IMR-90 (cell line): ENCODE measurements at regions not wholly inside any gene's neighbourhood (a gene's known extent, or its start where the extent isn't known, plus 50 kb on each side); places are given as distances from the start of the nearest gene placed in this dataset.

ENCODE experiments used
- ATAC-seq: fragments of 200-7000 bp; cut with Tn5 transposase; 2 replicates; pipeline ENCODE4 v1.9.1; 2020; ENCODE audit warnings: low read depth, mild to moderate bottlenecking, moderate library complexity
- BruUV-seq: library from RNA; stranded (reverse); fragments of 400-500 nt; replicated peaks from 2 replicates; lab custom pipeline; 2021; lab: Mats Ljungman, UMichigan
- CTCF ChIA-PET: fragments of 300-600 bp; formaldehyde crosslinking; extraction: SDS; loops from one replicate; lab custom pipeline; 2021; ENCODE audit warnings: antibody characterized with exemption; lab: Yijun Ruan, JAX
- POLR2A ChIA-PET: fragments of 300-600 bp; sonication (Branson Sonifier 250); formaldehyde crosslinking; loops from one replicate; lab custom pipeline; 2022; ENCODE audit warnings: antibody characterized with exemption; ENCODE audit not compliant: unreplicated experiment; lab: Charles Lee
- DNase-seq: peaks from one replicate; pipeline ENCODE4 v3.0.0; 2013
- H2AFZ ChIP-seq: replicated peaks from 2 replicates; pipeline ENCODE3; 2013; ENCODE audit warnings: low read length, mild to moderate bottlenecking; ENCODE audit not compliant: poor library complexity
- H2AK5ac ChIP-seq: 2 replicates; pipeline ENCODE4 v1.6.1; 2013; ENCODE audit warnings: low read depth, low read length, inconsistent platforms
- H2AK9ac ChIP-seq: replicated peaks from 2 replicates; pipeline ENCODE3; 2013; ENCODE audit warnings: mild to moderate bottlenecking, low read depth, low read length, moderate library complexity; ENCODE audit not compliant: poor library complexity
- H2BK120ac ChIP-seq: 2 replicates; pipeline ENCODE4 v1.6.1; 2013; ENCODE audit warnings: low read depth, low read length, inconsistent platforms
- H2BK15ac ChIP-seq: 3 replicates; pipeline ENCODE4 v1.6.1; 2013; ENCODE audit warnings: low read depth, low read length, inconsistent platforms
- H2BK20ac ChIP-seq: 2 replicates; pipeline ENCODE4 v1.6.1; 2013; ENCODE audit warnings: low read depth, mild to moderate bottlenecking, inconsistent platforms, low read length, moderate library complexity
- H2BK5ac ChIP-seq: 2 replicates; pipeline ENCODE4 v1.6.1; 2013; ENCODE audit warnings: mild to moderate bottlenecking, low read depth, low read length, inconsistent platforms; ENCODE audit not compliant: poor library complexity, severe bottlenecking
- H3K14ac ChIP-seq: replicated peaks from 2 replicates; pipeline ENCODE4 v1.6.1; 2013; ENCODE audit warnings: low read depth, low read length, inconsistent platforms
- H3K18ac ChIP-seq: 2 replicates; pipeline ENCODE4 v1.6.1; 2013; ENCODE audit warnings: low read depth, low read length, control low read depth
- H3K23ac ChIP-seq: 2 replicates; pipeline ENCODE4 v1.6.1; 2013; ENCODE audit warnings: low read depth, low read length, inconsistent platforms
- H3K27ac ChIP-seq: 2 replicates; pipeline ENCODE4 v1.5.1; 2013; ENCODE audit warnings: mild to moderate bottlenecking, control low read depth, low read length; ENCODE audit not compliant: insufficient read depth
- H3K27me3 ChIP-seq: 2 replicates; pipeline ENCODE4 v1.6.1; 2013; ENCODE audit warnings: low read length; ENCODE audit not compliant: control insufficient read depth, insufficient read depth
- H3K36me3 ChIP-seq: 2 replicates; pipeline ENCODE4 v1.6.1; 2013; ENCODE audit warnings: low read length, mixed read lengths; ENCODE audit not compliant: control insufficient read depth, insufficient read depth
- H3K4ac ChIP-seq: 2 replicates; pipeline ENCODE4 v1.6.1; 2013; ENCODE audit warnings: low read depth, low read length, inconsistent platforms
- H3K4me1 ChIP-seq: 2 replicates; pipeline ENCODE4 v1.6.1; 2013; ENCODE audit warnings: low read length, mixed read lengths; ENCODE audit not compliant: control insufficient read depth, insufficient read depth
- H3K4me2 ChIP-seq: 2 replicates; pipeline ENCODE4 v1.6.1; 2013; ENCODE audit warnings: low read depth, mild to moderate bottlenecking, control low read depth, low read length, moderate library complexity
- H3K4me3 ChIP-seq: 2 replicates; pipeline ENCODE4 v1.5.1; 2013; ENCODE audit warnings: low read depth, mild to moderate bottlenecking, control low read depth, low read length, moderate library complexity; ENCODE audit not compliant: insufficient read depth
- H3K56ac ChIP-seq: 2 replicates; pipeline ENCODE4 v1.6.1; 2013; ENCODE audit warnings: low read length, inconsistent platforms; ENCODE audit not compliant: insufficient read depth; ENCODE audit errors: extremely low read depth
- H3K79me1 ChIP-seq, 2 experiments: 2 replicates each; pipeline ENCODE4 v1.6.1; 2013; ENCODE audit warnings: low read length in 2 of 2, inconsistent platforms in 1 of 2, low read depth in 1 of 2
- H3K9ac ChIP-seq: 2 replicates; pipeline ENCODE4 v1.6.1; 2013; ENCODE audit warnings: low read depth, low read length, control low read depth
- H3K9me1 ChIP-seq: 2 replicates; pipeline ENCODE4 v1.6.1; 2013; ENCODE audit warnings: low read length, inconsistent platforms; ENCODE audit not compliant: insufficient read depth
- H3K9me3 ChIP-seq: 2 replicates; pipeline ENCODE4 v1.6.1; 2013; ENCODE audit warnings: low read length; ENCODE audit not compliant: control insufficient read depth, insufficient read depth
- H4K20me1 ChIP-seq: 2 replicates; pipeline ENCODE4 v1.6.1; 2013; ENCODE audit warnings: low read length, inconsistent platforms; ENCODE audit not compliant: insufficient read depth
- H4K5ac ChIP-seq: 2 replicates; pipeline ENCODE4 v1.6.1; 2013; ENCODE audit warnings: mild to moderate bottlenecking, low read depth, low read length, control low read depth
- H4K8ac ChIP-seq, 2 experiments: 2 replicates each; pipeline ENCODE4 v1.6.1; 2013; ENCODE audit warnings: low read depth in 2 of 2, low read length in 2 of 2, control low read depth in 1 of 2, inconsistent platforms in 1 of 2
- H4K91ac ChIP-seq: 2 replicates; pipeline ENCODE4 v1.6.1; 2013; ENCODE audit warnings: low read depth, low read length, inconsistent platforms; ENCODE audit not compliant: insufficient read depth
- ELK1 ChIP-seq: fragments of 150-350 bp; IDR thresholded peaks from 2 replicates; pipeline ENCODE4 v1.6.1; 2016; ENCODE audit warnings: low read depth, mild to moderate bottlenecking, low read length, moderate library complexity, borderline replicate concordance
- MAFK ChIP-seq: IDR thresholded peaks from 2 replicates; pipeline ENCODE4 v1.6.1; 2012; ENCODE audit warnings: low read depth, low read length, improper control_type of control experiment
- WGBS, 2 experiments: methylation state at CpG; one replicate each; pipeline versions ENCODE4 v1.1.5 to v1.1.7; 2013; ENCODE audit warnings: missing lambda C conversion rate in 2 of 2; ENCODE audit not compliant: insufficient read length in 1 of 2; ENCODE audit errors: extremely low coverage in 2 of 2; 5-methylcytosine and 5-hydroxymethylcytosine counted together
- dilution Hi-C: fragments of 300-500 bp; cut with HindIII; formaldehyde crosslinking; loops from one replicate; pipeline ENCODE4 v1.14.3; 2018; ENCODE audit warnings: low sequenced_read_pairs; ENCODE audit not compliant: unreplicated experiment
- in situ Hi-C: fragments of 300-500 bp; cut with MboI; formaldehyde crosslinking; loops from 3 replicates; pipeline ENCODE4 v1.14.3; 2019; ENCODE audit warnings: low sequenced_read_pairs, inconsistent platforms, mixed read lengths
- intact Hi-C: fragments of 100-400 bp; cut with micrococcal nuclease; formaldehyde crosslinking; loops from 2 replicates; pipeline ENCODE4 v1.10.0; 2022

DNA sequence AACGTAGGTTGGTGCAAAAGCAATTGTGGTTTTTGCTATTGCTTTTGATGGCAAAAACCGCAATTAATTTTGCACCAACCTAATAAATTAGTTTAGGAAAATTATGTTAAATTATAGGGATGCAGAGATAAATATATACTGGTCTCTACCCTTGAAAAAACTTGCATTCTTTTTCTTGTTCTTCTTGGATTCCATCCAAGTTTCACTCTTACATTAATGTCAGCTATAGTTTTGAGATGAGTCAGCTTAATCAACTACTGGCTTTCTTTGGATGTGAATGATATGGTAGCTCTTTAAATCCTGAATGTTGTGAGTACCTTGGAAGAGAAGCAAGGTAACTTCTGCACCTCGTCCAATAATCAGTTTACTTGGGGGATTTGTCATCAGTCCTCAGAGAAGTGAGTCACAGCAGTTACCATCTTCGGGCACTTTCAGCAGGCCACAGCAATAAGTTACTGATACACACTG is 549.0 kb upstream of the ZNF608 start:
- Histone ChIP-seq H3K4me1 (peaks cover 3% of the 10 kb centered on the region; the same call in 1 of the 2 replicates), H2AK9ac (no peak overlapping the region), H2BK120ac (no peak overlapping the region), H2AK5ac (no peak overlapping the region), H4K5ac (no peak overlapping the region), H3K18ac (no peak overlapping the region), H3K9me1 (no peaks in the 10 kb centered on the region), H3K36me3 (no peaks in the 10 kb centered on the region), H2BK15ac (no peak overlapping the region), H3K9me3 (no peaks in the 10 kb centered on the region), H4K8ac (no peak overlapping the region), H3K14ac (no peak overlapping the region), H3K23ac (no peak overlapping the region), H3K27ac (no peak overlapping the region), H3K79me1 (no peaks in the 10 kb centered on the region), H3K27me3 (no peaks in the 10 kb centered on the region), H3K9ac (no peak overlapping the region), H3K56ac (no peak overlapping the region), H4K20me1 (no peaks in the 10 kb centered on the region), H3K4me2 (no peak overlapping the region), H3K4ac (no peak overlapping the region), H4K91ac (no peak overlapping the region), H3K4me3 (no peak overlapping the region), H2BK20ac (no peak overlapping the region), H2AFZ (no peak overlapping the region), H2BK5ac (no peak overlapping the region)
- ChIA-PET CTCF (no interaction called here), POLR2A (no interaction called here)
- TF ChIP-seq MAFK (peak; percentile 86), ELK1 (no peak)
- intact Hi-C loops (no loop called here), in situ Hi-C loops (no loop called here), dilution Hi-C loops (no loop called here)
- WGBS, 2 experiments, result no CpG with 5 or more reads among the region's 4 CpGs
- peak; percentile 52 for DNase-seq
- BruUV-seq, result no TSS peak
- no peak for ATAC-seq
